KMS-11 (cell line): ENCODE measurements at regions not wholly inside any gene's neighbourhood (a gene's known extent, or its start where the extent isn't known, plus 50 kb on each side); places are given as distances from the start of the nearest gene placed in this dataset.

Source experiments
- H2AFZ ChIP-seq: fragments of 200-600 bp; sonication (generic); 2 replicates; pipeline ENCODE4 v1.6.1; 2016; ENCODE audit warnings: antibody characterized with exemption, mixed run types, low read depth
- H3K27ac ChIP-seq: fragments of 200-600 bp; sonication (generic); 2 replicates; pipeline ENCODE4 v1.6.1; 2016; ENCODE audit warnings: mild to moderate bottlenecking, mixed run types
- H3K27me3 ChIP-seq: fragments of 200-600 bp; sonication (generic); 2 replicates; pipeline ENCODE4 v1.6.1; 2017; ENCODE audit warnings: mild to moderate bottlenecking, low read depth, mixed run types, moderate library complexity; ENCODE audit not compliant: insufficient read depth
- H3K36me3 ChIP-seq: fragments of 200-600 bp; sonication (generic); 2 replicates; pipeline ENCODE4 v1.6.1; 2017; ENCODE audit warnings: mild to moderate bottlenecking, mixed run types; ENCODE audit not compliant: insufficient read depth
- H3K4me1 ChIP-seq: fragments of 200-600 bp; sonication (generic); 2 replicates; pipeline ENCODE4 v1.6.1; 2016; ENCODE audit warnings: mild to moderate bottlenecking, low read depth, mixed run types; ENCODE audit not compliant: poor library complexity, severe bottlenecking
- H3K4me2 ChIP-seq: fragments of 200-600 bp; sonication (generic); 2 replicates; pipeline ENCODE4 v1.7.0; 2016; ENCODE audit warnings: mild to moderate bottlenecking, mixed run types
- H3K4me3 ChIP-seq: fragments of 200-600 bp; sonication (generic); IDR thresholded peaks from 2 replicates; pipeline ENCODE4 v1.6.1; 2017; ENCODE audit warnings: low read depth, low read length, mixed read lengths; ENCODE audit not compliant: insufficient read depth
- H3K79me2 ChIP-seq: fragments of 200-600 bp; sonication (generic); 2 replicates; pipeline ENCODE4 v1.6.1; 2016; ENCODE audit warnings: low read depth, mixed run types; ENCODE audit not compliant: insufficient read depth
- H3K9ac ChIP-seq: fragments of 200-600 bp; sonication (generic); 2 replicates; pipeline ENCODE4 v1.6.1; 2016; ENCODE audit warnings: mild to moderate bottlenecking, mixed run types
- H4K20me1 ChIP-seq: fragments of 200-600 bp; sonication (generic); 2 replicates; pipeline ENCODE4 v1.6.1; 2016; ENCODE audit warnings: mild to moderate bottlenecking, mixed run types; ENCODE audit not compliant: insufficient read depth
- TF ChIP-seq, protein P1 (sequence below): fragments of 200-600 bp; sonication (generic); conservative IDR thresholded peaks from 2 replicates; pipeline ENCODE4 v1.6.1; 2017; ENCODE audit warnings: low read depth, mild to moderate bottlenecking, antibody characterized with exemption, low read length, moderate library complexity, mixed read lengths

DNA sequence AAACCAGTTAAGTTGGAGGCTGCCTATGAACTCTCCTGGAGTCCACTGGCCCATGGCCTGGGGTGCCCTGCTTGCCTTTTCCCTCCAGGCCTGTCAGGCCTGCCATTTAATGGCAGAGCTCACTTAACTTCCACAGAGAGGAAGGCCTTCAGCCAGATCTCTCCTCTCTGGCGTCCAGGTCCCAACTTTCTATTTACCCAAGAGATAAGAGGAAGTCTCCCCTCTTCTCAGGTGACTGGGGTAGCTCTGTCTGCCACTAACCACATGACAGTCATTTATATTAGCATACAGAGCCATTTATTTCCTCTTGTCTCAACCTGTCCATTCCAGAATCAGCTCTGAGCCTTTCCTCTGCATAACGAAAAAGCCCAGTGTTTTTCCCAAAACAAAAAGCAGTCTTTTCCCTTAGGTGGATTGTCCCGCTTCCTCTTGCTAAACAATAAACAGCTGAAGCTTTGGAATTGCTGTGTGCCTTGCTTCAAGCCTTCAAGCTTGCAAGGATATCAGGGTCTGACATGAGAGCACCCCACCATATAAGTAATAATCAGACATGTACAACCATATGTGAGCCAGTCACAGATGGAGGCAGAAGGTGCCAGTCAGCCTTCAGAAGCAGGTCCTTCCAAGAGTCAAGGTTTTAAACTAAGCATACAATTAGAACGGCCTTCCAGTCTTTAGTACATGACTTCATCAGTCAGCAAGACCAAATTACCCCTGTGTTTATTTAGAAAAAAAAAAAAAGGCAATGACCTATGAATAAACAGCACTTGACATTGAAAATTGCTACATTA is 50.0 kb upstream of the CALM2 start:
- no peaks in the 10 kb centered on the region for H3K36me3 ChIP-seq
- no peak overlapping the region for H2AFZ ChIP-seq
- no peak overlapping the region for H3K9ac ChIP-seq
- no peaks in the 10 kb centered on the region for H3K79me2 ChIP-seq
- TF ChIP-seq, protein P1, sequence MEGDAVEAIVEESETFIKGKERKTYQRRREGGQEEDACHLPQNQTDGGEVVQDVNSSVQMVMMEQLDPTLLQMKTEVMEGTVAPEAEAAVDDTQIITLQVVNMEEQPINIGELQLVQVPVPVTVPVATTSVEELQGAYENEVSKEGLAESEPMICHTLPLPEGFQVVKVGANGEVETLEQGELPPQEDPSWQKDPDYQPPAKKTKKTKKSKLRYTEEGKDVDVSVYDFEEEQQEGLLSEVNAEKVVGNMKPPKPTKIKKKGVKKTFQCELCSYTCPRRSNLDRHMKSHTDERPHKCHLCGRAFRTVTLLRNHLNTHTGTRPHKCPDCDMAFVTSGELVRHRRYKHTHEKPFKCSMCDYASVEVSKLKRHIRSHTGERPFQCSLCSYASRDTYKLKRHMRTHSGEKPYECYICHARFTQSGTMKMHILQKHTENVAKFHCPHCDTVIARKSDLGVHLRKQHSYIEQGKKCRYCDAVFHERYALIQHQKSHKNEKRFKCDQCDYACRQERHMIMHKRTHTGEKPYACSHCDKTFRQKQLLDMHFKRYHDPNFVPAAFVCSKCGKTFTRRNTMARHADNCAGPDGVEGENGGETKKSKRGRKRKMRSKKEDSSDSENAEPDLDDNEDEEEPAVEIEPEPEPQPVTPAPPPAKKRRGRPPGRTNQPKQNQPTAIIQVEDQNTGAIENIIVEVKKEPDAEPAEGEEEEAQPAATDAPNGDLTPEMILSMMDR = no peak
- no peak overlapping the region for H3K4me2 ChIP-seq
- no peaks in the 10 kb centered on the region for H3K27me3 ChIP-seq
- no peak overlapping the region for H3K4me3 ChIP-seq
- H3K4me1 ChIP-seq = peaks cover 6% of the 10 kb centered on the region
- no peak overlapping the region for H3K27ac ChIP-seq
- no peaks in the 10 kb centered on the region for H4K20me1 ChIP-seq
